ENCODE measurements at regions not wholly inside any gene's neighbourhood (a gene's known extent, or its start where the extent isn't known, plus 50 kb on each side); places are given as distances from the start of the nearest gene placed in this dataset.

GRCh38 chr5:127997201-127997704, 86.3 kb upstream of the SLC12A2 start:
- TF ChIP-seq CTBP1 (IDR thresholded peaks at IDR 0.05; ENCODE audit: borderline replicate concordance): no peak
- no peak for TF ChIP-seq BHLHE40 (IDR thresholded peaks at IDR 0.05; ENCODE audit: borderline replicate concordance)
- no peak for TF ChIP-seq NFRKB (IDR thresholded peaks at IDR 0.05)
- no peak for TF ChIP-seq SP1 (IDR thresholded peaks at IDR 0.05)
